Panc1 (cell line): ENCODE measurements at regions not wholly inside any gene's neighbourhood (a gene's known extent, or its start where the extent isn't known, plus 50 kb on each side); places are given as distances from the start of the nearest gene placed in this dataset.
"Not testable (repeated sequence)": the region's sequence is repeated elsewhere in the genome, so short reads cannot be mapped to it uniquely, and the experiment has no call there.

Experiments
- ATAC-seq: fragments of 200-7000 bp; cut with Tn5 transposase; 2 replicates; pipeline ENCODE4 v1.9.1; 2020; ENCODE audit warnings: mild to moderate bottlenecking, moderate library complexity
- BruUV-seq: library from RNA; stranded (reverse); fragments of 400-500 nt; replicated peaks from 2 replicates; lab custom pipeline; 2021; lab: Mats Ljungman, UMichigan
- CTCF ChIA-PET: fragments of 300-600 bp; sonication (Branson Sonifier 250); formaldehyde crosslinking; loops from one replicate; lab custom pipeline; 2022; ENCODE audit warnings: antibody characterized with exemption; lab: Charles Lee
- POLR2A ChIA-PET: fragments of 300-600 bp; sonication (Branson Sonifier 250); formaldehyde crosslinking; loops from one replicate; lab custom pipeline; 2022; ENCODE audit warnings: antibody characterized with exemption; lab: Charles Lee
- DNase-seq: peaks from one replicate; pipeline ENCODE4 v3.0.0-alpha.2; 2010; ENCODE audit warnings: low read depth, low spot score
- H3K27ac ChIP-seq: 2 replicates; pipeline ENCODE4 v1.5.1; 2011; ENCODE audit warnings: mild to moderate bottlenecking, low read length, inconsistent platforms
- H3K27me3 ChIP-seq: fragments of 200-500 bp; sonication (Bioruptor generic); 2 replicates; pipeline ENCODE4 v1.6.0; 2014; ENCODE audit warnings: low read length, inconsistent platforms; ENCODE audit not compliant: control insufficient read depth, insufficient read depth
- H3K36me3 ChIP-seq: fragments of 200-500 bp; sonication (Bioruptor generic); 2 replicates; pipeline ENCODE4 v1.5.1; 2014; ENCODE audit warnings: inconsistent platforms, mild to moderate bottlenecking, low read length, moderate library complexity; ENCODE audit not compliant: control insufficient read depth, insufficient read depth
- H3K4me1 ChIP-seq: 2 replicates; pipeline ENCODE4 v1.5.1; 2011; ENCODE audit warnings: inconsistent platforms, mild to moderate bottlenecking, low read length, moderate library complexity; ENCODE audit not compliant: control insufficient read depth, insufficient read depth
- H3K4me3 ChIP-seq, 2 experiments: 2 replicates each; pipeline ENCODE4 v1.5.1; 2011 to 2012; ENCODE audit warnings: low read depth in 2 of 2, low read length in 2 of 2, mild to moderate bottlenecking in 2 of 2, inconsistent platforms in 1 of 2, moderate library complexity in 1 of 2
- H3K9me3 ChIP-seq: fragments of 200-500 bp; sonication (Bioruptor generic); 2 replicates; pipeline ENCODE4 v1.5.1; 2014; ENCODE audit warnings: low read depth, mild to moderate bottlenecking, inconsistent platforms, low read length, moderate library complexity; ENCODE audit not compliant: control insufficient read depth, insufficient read depth
- CTCF ChIP-seq: fragments of 450-650 bp; IDR thresholded peaks from 2 replicates; pipeline ENCODE4 v1.5.1; 2017; ENCODE audit warnings: mild to moderate bottlenecking
- POLR2AphosphoS5 ChIP-seq: IDR thresholded peaks from 2 replicates; pipeline ENCODE4 v1.6.1; 2012; ENCODE audit warnings: mild to moderate bottlenecking, low read depth, low read length, moderate library complexity
- REST ChIP-seq, 2 experiments: IDR thresholded peaks; 2 replicates each; pipeline ENCODE4 v1.6.1; 2011 to 2012; ENCODE audit warnings: low read depth in 2 of 2, control low read depth in 1 of 2, low read length in 1 of 2, mild to moderate bottlenecking in 1 of 2, moderate library complexity in 1 of 2; ENCODE audit not compliant: insufficient read depth in 1 of 2
- TCF7L2 ChIP-seq: IDR thresholded peaks from 2 replicates; pipeline ENCODE4 v1.6.1; 2011; ENCODE audit warnings: mild to moderate bottlenecking, low read depth, low read length, inconsistent platforms
- in situ Hi-C: cut with HindIII; loops from 2 replicates; pipeline ENCODE4 v1.10.0; 2016; ENCODE audit warnings: low sequenced_read_pairs, low pct_unique_long_range_greater_than_20kb
- intact Hi-C: fragments of 100-400 bp; cut with micrococcal nuclease; formaldehyde crosslinking; loops from one replicate; pipeline ENCODE4 v1.10.0; 2022; ENCODE audit not compliant: unreplicated experiment

- H3K4me1 ChIP-seq, in situ Hi-C loops, H3K9me3 ChIP-seq, H3K36me3 ChIP-seq, ATAC-seq, intact Hi-C loops, DNase-seq, H3K27ac ChIP-seq, BruUV-seq, CTCF ChIA-PET, POLR2A ChIA-PET, H3K4me3 ChIP-seq, H3K27me3 ChIP-seq: not testable (repeated sequence)
These were observed 126.9 kb upstream of the SULF2 start for GRCh38 chr20:47912165-47912564.

DNA sequence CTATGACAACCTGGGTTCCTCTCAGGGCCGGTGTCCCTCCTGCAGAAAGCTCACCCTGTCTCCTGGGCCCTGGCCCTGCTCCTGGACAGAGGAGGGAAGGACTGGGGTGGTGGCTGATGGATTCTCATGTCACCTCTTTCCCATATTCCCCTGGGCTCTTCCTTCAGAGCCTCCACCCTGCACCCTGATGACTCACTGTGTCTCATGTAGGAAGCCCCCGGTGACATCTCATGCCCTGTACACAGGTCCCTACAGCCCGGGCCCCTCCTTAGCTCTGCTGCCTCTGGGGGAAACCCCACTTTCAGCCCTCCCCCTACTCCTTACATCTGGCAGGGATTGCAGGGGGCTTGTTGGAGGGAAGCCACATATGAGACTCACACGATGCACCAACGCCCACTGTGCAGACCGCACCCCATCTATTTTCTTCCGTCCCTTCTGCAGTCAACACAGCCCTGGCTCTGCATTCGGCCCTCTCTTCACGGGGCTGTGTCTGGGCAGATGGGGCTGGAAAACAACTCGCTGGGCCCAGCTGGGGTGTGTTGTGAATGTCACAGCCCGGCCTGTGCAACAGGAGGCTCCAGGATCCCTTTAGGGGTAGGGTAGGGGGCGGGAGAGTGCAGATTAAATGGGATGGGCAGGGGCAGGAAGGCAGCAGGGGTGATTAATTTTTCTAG, 124.6 kb upstream of the SULF2 start:
- H3K9me3 ChIP-seq, DNase-seq, H3K36me3 ChIP-seq, H3K27ac ChIP-seq, H3K27me3 ChIP-seq, in situ Hi-C loops, H3K4me3 ChIP-seq, BruUV-seq, intact Hi-C loops, POLR2A ChIA-PET, CTCF ChIA-PET, H3K4me1 ChIP-seq: not testable (repeated sequence)
- peak; percentile 24; the same call in 1 of the 2 replicates for ATAC-seq

- H3K4me3 ChIP-seq, H3K27me3 ChIP-seq, ATAC-seq, DNase-seq, POLR2A ChIA-PET, H3K4me1 ChIP-seq, BruUV-seq, intact Hi-C loops, H3K36me3 ChIP-seq, in situ Hi-C loops, H3K9me3 ChIP-seq, H3K27ac ChIP-seq: not testable (repeated sequence)
- CTCF ChIA-PET, result interaction anchor here (0.6 kb wide), 1 partner anchor 13 kb away, joined by 3 read pairs; no protein-coding TSS in a partner anchor
These were observed 123.2 kb upstream of the SULF2 start for GRCh38 chr20:47908361-47909035.

- H3K27me3 ChIP-seq, H3K36me3 ChIP-seq, POLR2A ChIA-PET, H3K9me3 ChIP-seq, H3K4me1 ChIP-seq, ATAC-seq, DNase-seq, BruUV-seq, in situ Hi-C loops, H3K27ac ChIP-seq, intact Hi-C loops, H3K4me3 ChIP-seq: not testable (repeated sequence)
- CTCF ChIA-PET, result interaction anchor here (0.6 kb wide), 2 partner anchors 13 to 101 kb away, joined by 3 read pairs; no protein-coding TSS in a partner anchor
These were observed 122.7 kb upstream of the SULF2 start for GRCh38 chr20:47907951-47908350.

GRCh38 chr20:47907031-47907675, 121.9 kb upstream of the SULF2 start:
- no peak for DNase-seq
- no peak for TF ChIP-seq REST (IDR thresholded peaks at IDR 0.05; ENCODE audit: insufficient read depth in 1 of 2, low read depth in 2 of 2, low read length in 1 of 2)
- no peak for TF ChIP-seq POLR2AphosphoS5
- no peak for TF ChIP-seq CTCF
- no peak for TF ChIP-seq TCF7L2

More at GRCh38 chr20:47907031-47907675, 121.9 kb upstream of the SULF2 start:
- Histone ChIP-seq H3K27me3 (no peaks in the 10 kb centered on the region; the same call in 1 of the 2 replicates), H3K27ac (no peak overlapping the region), H3K4me3 (no peak overlapping the region), H3K36me3 (no peaks in the 10 kb centered on the region), H3K9me3 (no peaks in the 10 kb centered on the region), H3K4me1 (no peaks in the 10 kb centered on the region)
- no peak for ATAC-seq
- in situ Hi-C loops, result no loop called here
- intact Hi-C loops, result no loop called here
- no TSS peak for BruUV-seq
- POLR2A ChIA-PET, result no interaction called here
- CTCF ChIA-PET, result interaction anchor here (0.6 kb wide), 1 partner anchor 100 kb away, joined by 3 read pairs; no protein-coding TSS in a partner anchor
